ENCODE measurements at regions not wholly inside any gene's neighbourhood (a gene's known extent, or its start where the extent isn't known, plus 50 kb on each side); places are given as distances from the start of the nearest gene placed in this dataset.

DNA sequence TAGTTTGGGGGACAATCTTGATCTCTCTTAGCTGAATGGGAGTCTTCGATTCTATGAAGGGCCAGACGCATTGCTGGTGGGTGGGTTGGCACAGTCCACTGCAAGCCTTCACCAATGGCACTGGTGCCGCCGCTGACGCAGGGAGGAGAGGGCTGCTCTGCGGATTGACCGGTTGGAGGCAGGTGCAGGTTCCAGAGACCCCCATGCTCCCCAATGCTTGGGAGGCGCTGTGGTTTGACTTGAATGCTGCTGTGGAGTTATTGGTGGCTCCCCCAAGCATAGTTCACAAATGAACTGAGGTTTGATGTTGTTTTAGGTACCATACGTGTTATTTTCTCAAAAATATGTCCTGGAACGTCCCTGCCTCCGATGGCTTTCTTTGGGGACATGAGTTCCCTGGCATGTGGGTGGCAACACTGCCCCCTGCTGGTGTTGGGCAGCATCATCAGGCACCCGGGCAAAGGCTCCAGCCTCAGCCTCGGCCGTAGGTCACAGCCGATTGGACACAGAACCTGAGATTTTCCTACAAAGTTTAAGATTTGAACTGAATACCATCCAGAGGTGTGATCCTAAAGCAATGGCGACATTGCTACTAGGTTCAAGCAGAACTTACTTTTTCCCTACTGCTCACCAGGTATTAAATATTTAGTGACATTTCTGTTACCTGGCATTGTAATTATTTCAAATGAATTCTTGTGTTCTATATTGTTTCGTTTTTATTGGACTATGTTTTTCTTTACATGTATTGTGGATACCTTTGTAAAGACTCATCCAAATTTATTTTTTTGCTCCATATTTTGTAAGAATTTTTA lies 95.5 kb downstream of the ANKRD10 start (continued):
- TF ChIP-seq REST (IDR thresholded peaks at IDR 0.05; ENCODE audit: borderline replicate concordance) (peak; percentile 83), REST (CRISPR knock-in tag; IDR thresholded peaks at IDR 0.05; ENCODE audit: low read depth) (no peak), ZNF384 (IDR thresholded peaks at IDR 0.05; ENCODE audit: low read depth, low read length) (no peak), CBX5 (IDR thresholded peaks at IDR 0.05; ENCODE audit: borderline replicate concordance, low read depth) (no peak), PPARD (CRISPR knock-in tag; IDR thresholded peaks at IDR 0.05) (no peak), PHF21A (IDR thresholded peaks at IDR 0.05; ENCODE audit: borderline replicate concordance, low read depth) (no peak), TEAD1 (CRISPR knock-in tag; IDR thresholded peaks at IDR 0.05) (peak in 1 of 2 experiments; percentile 57; a peak in 1 of 4 replicates), MCM2 (IDR thresholded peaks at IDR 0.05; ENCODE audit: low read depth) (no peak), DEAF1 (CRISPR knock-in tag; IDR thresholded peaks at IDR 0.05) (peak; percentile 80), BCLAF1 (IDR thresholded peaks at IDR 0.05; ENCODE audit: borderline replicate concordance in 1 of 2, control insufficient read depth in 1 of 2, low read depth in 2 of 2, low read length in 1 of 2) (no peak), XRCC3 (IDR thresholded peaks at IDR 0.05) (no peak), ZNF778 (CRISPR knock-in tag; IDR thresholded peaks at IDR 0.05) (no peak), HES1 (IDR thresholded peaks at IDR 0.05; ENCODE audit: low read depth) (no peak)
